SHP77 (cell line): ENCODE measurements at regions not wholly inside any gene's neighbourhood (a gene's known extent, or its start where the extent isn't known, plus 50 kb on each side); places are given as distances from the start of the nearest gene placed in this dataset.

Experiments used
- DNase-seq, 2 experiments: peaks; one replicate each; lab custom pipeline; 2025; lab: John Stamatoyannopoulos, UW

DNA sequence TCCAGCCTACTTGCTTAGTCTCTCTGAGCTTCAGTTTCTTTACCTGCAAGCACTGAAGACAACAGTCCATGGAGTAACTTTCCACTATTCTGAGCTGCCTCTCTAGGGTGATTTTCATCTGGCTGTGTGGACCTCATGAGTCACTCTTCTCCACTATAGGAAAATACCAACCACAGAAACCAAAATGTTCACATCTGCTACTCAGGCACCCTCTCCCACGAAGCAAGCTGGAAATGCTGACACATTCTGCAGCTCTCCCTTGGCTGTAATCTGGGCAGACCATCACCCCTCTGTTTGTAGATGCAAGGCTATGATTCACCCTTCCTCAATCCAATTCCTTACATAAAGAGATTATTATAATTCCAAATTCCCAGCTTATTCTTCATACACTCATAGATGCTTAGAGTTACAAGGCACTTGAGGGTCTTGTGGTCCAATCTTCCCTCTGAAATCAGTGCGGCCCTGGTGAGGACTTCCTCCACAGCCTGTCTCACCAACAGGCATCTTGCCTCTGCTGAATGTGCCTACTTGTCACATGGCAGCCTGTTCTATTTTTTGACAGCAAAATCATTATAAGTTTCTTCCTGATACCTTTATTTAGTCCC, 97.0 kb upstream of the LNX1 start:
- no peak for DNase-seq

DNA sequence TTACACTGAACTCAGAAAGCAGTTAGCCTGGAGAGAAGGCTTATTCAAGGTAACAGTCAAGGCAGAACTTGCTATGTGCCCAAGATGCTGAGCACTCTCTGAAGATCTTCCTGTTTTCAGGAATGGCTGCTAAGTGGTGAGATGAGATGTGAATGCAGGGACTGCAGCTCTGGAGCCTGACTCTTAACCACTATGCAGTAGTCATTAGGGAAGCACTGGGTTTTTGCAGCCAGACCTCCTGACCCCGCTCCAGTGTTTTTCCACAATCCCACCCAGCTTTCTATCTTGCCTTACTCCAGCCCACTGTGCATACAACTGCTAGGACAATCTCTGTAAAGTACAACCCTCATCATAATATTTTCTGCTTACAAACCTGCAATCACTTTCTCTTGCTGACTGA, 95.2 kb upstream of the LNX1 start:
- DNase-seq = no peak

DNA sequence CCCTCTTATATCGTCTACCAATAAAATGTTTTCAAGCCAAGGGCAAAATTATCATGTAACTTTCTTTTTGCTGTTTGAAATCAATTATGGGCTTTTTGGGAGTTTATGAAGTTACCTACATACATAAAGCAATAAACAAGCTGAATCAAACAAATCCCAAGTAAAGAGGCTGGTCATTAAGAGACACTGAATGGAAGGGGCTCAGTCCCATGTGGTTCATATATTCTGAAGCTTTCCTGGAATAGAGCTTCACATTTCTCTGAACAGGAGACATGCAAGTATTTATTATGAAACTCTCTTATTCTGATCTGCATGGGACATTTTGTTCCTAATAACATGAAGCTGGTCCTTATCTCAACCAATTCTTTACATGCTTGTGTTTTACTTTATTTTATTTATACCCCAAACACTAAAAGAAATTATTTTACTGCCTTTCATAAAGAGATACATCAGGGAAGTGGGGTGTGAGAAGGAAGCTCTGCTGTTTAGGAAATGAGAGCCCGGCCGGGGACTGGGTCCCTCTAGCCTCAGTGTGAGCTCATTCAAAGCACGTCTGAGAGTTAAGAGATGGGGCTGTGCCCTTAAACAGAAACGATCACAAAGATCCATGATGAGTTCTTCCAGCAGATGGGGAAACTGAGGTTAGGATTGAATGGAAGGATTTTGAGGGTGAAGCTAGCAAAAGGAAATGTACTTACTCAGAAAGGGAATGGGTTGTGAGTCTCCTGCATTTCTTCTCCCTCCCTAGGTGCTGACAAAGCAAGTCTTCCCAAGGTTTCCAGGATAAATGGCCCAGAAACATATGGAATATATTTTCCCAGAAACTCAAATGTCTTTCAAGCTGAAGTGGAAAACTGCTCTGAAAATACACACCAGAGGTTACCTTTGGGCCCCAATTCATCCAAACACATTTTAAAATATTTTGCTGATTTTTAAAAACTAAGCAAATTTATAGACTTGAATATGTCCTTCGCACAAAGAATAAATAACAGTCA, 93.1 kb upstream of the LNX1 start:
- no peak for DNase-seq

DNA sequence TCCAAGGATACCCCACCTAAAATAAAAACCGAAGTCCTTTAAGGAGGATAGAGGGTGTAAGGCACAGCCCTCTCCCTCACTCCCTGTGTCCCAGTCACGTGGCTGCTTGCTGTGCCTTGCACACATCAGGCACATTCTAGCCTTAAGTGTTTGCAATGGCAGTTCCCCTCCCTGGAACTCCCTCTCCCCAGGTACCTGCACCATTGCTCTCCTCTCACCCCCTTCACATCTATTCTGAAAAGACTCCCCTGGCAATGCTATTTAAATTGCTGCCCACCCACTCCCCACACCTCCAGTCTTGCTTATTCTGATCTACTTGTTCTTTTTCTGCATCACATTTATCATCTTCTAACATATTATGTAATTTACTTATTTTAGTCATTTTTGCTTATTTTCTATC, 91.6 kb upstream of the LNX1 start:
- DNase-seq = no peak

DNA sequence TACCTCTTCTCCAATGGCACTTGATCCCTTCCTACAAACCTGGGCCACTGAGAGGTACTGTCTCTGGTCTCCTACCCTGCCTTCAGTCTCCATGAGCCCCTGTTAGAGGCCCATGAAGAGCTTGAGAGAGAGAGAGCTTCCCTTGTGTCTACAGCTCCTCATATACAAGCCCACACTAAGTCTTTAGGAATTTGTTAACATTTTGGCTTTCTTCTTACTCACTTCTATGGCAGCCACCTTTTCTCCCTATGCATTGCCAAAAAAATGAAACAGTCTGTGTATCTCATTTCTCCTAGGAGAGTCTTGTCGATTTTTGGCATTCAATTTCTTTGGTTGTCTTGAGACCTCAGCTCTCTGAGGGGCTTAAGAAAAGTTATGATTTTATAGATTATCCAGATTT, 90.9 kb upstream of the LNX1 start:
- no peak for DNase-seq

DNA sequence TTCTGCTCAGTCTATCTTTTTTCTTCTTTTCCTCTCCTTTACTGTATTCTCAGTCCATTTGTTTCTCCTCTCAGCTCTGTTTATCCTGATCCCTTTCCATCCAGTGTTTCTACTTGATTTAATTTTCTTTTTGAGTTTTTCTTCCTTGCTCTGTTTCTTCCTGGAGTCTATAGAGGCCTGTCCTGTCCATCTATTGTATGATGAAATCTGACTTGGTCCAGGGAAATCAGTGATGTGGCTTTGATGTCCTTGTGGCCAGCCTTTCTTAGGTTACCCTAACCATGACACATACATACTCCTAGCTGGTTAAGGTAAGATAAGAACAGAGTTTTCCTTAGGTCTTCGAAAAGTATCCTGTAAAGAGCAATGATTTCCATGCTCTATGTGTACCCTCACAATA, 89.3 kb upstream of the LNX1 start:
- DNase-seq = no peak

DNA sequence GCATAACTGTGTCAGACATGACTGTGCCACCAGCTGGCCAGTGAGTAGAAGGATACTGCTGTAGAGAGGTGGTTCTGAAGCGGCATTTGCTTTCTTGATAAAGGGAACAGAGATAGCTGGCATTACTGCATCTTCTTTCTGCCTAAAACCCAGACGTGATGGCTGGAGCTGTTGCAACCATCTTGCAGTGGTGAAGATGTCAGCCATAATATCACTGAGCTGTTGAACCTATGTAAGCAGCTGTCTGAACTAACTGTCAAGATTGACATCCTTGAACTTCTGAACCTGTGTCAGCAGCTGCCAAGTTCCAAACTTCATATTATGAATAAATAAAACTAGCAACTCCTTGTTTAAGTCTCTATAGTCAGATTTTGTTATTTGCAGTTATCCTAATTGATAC, 88.9 kb upstream of the LNX1 start:
- no peak for DNase-seq

DNA sequence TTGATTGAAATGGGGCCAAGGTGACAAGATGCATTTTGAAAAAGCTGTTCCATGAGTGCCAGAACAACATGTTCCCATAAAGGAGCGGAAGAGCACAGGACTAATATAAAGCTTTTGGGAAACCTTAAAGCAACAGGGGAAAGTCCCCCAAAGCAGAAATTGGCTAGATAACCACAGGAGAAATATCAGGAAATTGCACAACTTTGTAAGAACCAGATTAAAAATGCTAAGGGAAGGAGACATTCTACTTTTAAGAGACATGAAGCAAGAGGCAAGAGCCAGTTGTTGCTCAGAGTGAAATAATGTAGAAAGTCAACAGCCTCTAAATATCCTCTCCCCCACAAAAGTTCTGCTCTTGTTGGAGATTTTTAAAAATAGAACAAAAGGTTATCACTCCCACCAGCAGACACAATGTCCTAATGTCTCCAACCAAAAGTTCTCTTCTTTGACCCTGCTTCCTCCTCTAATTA, 85.2 kb upstream of the LNX1 start:
- no peak for DNase-seq

DNA sequence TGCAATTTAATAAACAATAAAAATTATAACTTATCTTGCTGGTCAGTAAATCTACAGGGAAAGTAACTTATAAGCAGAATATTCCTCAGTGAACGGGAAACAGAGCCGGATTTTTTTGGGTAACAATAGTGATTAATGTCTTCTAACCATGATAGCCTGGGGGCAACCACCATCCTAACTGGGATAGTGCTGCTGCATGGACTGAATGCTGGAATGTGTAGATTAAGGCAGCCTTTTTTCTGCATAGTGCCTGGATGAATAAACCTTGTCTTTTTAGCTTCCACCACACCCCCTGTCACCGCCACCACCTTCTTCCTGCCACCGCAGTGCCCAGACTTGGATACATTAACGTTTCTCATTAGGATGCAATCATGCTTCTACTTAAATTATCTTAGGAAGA, 83.6 kb upstream of the LNX1 start:
- DNase-seq = no peak

DNA sequence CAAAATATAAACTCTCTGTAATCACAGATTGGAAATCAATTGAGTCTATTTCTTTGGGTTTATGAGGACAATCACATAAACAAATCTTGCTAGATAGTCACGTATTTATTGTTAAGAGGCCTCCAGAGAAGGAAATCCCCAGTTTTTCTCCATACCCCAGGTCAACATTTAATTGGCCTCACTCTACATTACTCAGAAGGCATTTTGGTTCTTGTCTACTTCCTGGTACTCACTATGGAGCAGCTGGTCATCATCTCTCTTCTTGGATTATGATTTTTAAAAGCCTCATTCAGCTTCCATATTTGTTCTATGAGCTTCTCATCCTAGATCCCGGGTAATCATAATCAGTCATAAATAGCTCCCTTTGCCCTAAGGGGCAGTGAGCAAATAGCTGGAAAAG, 81.6 kb upstream of the LNX1 start:
- DNase-seq = no peak

DNA sequence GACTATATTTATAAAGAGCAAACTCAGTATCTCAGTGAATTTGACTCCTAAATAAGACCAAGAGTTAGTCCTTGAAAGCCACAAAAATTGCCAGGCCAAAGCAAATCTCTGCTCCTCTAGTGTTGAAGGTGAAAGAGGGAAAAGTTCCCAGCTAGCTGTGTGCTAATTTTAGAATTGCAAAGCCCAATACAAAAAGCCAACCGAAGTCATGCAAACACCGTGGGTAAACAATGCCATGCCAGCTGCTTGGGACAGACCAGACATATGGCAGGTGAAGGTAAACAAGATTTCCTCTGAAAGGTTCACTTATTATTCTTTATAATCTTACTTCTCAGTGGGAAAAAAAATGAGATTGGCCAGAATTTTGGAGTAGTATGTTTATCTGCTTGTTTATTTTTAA, 80.5 kb upstream of the LNX1 start:
- peak; percentile 91 to 97 for DNase-seq

DNA sequence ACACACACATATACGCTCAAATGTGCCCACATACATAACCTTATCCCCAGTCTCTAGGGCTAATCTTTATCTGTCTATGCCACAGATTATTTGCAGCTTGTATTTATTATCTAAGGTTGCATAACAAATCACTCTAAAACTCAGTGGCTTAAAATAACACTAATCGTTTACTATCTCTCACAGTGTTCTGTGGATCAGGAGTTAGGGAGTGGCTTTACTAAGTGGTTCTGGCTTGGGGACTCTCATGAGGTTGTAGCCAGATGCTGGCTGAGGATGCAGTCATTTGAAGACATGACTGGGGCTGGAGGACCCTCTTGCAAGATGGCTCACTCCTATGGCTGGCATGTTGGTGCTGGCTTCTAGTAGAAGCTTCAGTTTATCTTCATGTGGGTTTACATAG, 68.5 kb upstream of the LNX1 start:
- DNase-seq = no peak

DNA sequence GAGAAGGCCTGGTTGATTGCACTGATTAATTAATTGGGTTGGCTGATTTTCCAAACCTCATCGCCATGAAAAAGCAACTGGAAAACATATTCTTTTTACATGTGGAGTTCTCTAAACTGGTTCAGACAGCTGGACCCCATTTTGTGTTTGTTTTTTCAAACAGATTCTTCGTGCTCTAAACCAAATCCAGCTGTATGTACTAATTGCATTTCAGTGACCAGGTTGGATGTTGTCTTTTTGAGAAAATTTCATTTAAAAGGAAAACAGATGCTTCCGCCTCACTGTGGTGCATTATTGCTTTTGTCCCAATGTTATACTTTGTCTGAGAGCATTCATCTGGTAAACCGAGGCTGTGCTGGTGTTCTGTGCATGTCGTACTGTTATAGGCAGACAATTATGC, 67.8 kb upstream of the LNX1 start:
- DNase-seq = no peak

DNA sequence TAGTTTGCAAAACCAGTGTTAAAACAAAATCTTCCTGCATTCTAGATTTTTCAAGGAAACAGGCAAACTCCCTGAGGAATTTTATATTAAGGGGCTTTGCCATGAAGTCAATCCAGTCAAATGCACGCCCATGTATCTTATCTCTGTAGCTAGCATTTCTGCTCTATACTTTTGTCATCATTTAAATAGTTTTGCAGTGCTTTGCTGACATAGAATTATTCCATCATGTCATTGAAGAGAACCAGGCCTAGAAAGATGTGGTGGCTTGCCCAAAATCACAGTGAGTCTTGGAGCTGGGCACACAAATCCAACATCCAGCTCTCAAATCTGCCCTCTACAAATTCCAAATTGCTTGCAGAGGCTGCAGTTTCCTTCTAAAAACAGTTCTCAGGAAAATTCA, 66.7 kb upstream of the LNX1 start:
- no peak for DNase-seq

DNA sequence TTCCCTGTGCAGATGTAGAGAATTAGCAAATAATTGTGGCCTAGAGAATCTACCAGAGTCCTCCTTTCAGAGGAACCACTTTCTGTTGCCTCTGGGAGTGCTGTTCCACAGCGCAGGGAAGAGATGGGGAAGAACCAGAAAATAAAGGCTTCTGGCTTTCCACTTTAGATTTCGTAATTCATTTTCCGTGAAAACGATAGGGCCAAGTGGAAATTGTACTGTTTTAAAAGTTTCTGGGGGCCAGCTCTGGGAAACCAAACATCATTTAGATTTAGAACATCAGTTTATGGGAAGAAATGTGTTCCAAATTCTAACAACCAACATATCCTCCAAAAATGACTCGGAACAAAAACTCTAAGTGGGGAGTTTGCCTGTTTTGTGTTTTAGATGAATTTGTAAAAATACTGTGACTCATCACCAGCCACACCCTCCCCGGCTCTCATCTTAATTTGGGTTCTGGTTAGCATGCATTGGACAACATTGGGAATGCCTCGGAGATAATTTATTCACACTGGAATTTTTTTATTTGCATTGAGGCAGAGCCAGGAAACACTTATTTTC, 65.2 kb upstream of the LNX1 start:
- DNase-seq = peak in 1 of 2 experiments; percentile 28

DNA sequence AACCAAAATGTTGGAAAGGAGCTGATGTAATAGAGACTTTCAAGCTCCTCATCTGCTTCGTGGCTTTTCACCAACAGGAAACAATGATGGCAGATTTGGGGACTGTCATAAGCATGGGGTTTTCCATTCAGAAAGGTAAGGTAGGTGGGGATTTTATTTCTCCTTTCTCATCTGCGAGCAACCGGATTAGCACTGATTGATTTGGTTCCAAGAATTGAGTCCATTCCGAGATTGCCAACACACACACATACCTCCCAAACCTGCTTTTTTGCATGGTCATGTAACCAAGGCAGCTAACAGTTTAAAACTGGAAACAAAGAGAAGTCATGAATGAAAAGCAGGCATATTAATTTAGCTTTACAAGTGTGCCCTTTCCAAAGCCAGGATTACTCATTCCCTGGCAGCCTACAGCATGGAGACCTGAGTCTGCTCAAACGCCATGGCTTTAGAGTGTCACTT, 63.0 kb upstream of the LNX1 start:
- DNase-seq = no peak

DNA sequence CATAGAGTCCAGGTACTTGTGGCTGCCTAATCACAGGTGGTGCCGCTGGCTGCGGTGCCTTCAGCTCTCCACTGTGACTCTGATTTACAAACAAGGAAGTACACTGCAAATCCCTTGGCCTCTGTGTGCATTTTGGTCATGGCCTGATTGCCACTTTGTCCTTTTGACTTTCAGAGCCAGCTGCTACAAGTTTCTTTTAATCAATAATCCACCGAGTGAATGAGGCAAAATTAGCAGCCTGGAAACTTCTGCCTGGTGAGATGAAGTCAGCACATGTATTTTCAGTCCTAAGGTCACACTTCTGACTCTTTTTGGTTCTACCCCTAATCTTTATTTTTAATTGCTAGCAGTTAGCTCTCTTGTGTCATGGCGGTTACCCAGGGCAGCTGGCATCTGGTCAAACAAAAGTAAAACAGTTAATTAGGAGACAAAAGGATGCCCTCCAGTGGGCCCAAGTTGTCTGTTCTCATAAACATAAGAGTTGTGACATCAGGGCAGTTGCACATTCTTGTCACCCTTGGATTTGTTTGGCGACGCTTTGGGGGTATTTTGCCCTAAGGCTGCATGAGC, 62.3 kb upstream of the LNX1 start:
- DNase-seq = peak; percentile 92 to 94

DNA sequence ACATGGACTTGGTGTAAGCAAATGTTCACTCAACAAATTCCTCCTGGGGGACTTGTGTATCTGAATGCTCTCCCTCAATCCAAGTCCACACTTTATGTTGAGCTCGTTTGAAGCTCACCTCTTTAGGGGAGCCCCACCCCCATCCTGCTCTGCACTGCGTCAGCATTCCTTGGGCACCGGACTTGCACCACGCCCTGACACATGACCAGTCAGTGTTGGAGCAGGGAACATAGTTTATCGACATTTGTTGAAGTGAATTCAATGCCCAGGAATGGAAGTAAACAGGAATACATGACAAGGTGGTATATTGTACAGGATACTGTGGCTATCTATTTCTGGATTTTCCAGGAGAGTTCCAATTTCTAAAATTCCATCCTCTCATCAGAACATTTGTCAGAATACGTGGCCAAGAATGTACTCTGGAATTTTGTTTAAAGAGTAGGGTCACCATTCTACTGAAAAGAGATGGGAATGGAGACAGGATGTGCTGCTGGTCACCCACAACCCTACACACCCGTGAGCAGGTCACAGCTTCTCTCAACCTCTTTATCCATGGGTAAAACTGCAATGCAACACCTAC, 60.0 kb upstream of the LNX1 start:
- no peak for DNase-seq

DNA sequence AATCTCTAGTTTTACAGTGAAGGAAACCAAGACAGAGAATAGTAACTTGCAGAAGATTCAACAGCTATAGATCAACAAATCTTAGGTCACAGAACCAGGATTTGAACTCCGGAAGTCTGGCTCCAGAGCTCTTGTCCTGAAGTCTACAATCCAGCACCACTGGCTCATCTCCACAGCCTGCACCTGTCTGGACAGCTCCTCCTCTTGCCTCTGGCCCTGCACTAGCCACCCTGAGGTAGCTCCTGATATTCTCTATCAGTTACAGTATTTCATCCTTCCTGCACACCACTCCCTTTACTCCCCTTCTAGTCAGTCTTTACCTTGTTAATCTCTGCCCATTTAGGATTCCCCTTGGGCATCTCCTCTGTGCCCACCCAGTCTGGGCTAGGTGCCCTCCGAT, 58.1 kb upstream of the LNX1 start:
- DNase-seq = no peak

DNA sequence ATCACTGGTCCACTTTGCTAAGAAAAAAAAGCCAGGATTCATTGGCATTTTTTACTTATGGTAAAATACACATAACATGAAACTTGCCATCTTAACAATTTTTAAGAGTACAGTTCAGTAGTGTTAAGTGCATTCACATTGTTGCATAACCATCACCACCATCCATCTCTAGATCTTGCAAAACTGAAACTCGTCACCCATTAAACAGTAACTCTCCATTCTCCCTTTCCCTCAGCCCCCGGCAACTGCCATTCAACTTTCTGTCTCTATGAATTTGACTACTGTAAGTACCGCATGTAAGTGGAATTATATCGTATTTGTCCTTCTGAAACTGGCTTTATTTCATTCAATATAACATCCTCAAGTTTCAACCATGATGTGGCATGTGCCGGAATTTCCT, 56.3 kb upstream of the LNX1 start:
- DNase-seq = no peak

DNA sequence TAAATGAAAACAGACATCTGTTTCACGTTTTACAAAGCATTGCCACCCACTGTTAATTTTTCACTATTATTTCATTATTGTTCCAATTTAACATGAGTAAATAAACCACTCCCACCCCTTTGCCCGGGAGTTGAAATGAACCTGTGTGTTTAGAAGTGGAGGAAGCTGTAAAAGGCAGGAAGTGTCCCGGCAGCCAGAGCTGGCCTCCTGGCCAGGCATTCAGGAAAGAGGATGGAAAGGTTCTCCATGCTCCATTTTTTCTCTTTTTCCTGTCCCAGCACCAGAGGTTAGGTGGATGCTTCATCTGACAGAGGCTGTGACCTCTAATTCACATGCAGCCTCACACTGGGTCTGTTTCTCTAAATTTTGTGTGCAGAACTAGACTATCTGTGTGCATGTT, 55.5 kb upstream of the LNX1 start:
- DNase-seq = peak in 1 of 2 experiments; percentile 30

DNA sequence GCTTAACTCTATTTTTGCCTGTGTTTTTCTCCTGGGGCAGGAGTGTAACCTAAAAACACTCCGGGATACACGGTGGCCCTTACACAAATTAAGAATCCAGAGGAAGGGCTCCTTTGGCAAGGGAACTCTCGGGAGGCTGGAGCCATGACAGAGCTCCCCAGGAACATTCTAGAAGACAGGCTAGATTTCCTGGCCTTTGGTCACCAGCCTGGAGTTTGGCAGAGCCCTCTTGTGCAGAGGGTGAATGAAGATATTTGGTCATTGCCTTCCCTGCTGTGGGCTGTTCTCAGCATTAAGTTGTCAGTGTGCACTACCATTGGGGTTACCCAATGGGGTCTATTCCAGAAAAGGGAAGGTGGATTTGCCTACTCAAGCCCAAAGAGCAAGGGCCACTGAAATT, 53.8 kb upstream of the LNX1 start:
- no peak for DNase-seq
